NOMO-1 treated with dmso at 0.1 percent for 144 hours (cell line): ENCODE measurements at regions not wholly inside any gene's neighbourhood (a gene's known extent, or its start where the extent isn't known, plus 50 kb on each side); places are given as distances from the start of the nearest gene placed in this dataset.
"Not testable (repeated sequence)": the region's sequence is repeated elsewhere in the genome, so short reads cannot be mapped to it uniquely, and the experiment has no call there.

Source experiments
- DNase-seq: peaks from one replicate; lab custom pipeline; 2025; ENCODE audit not compliant: unreplicated experiment; lab: John Stamatoyannopoulos, UW

DNA sequence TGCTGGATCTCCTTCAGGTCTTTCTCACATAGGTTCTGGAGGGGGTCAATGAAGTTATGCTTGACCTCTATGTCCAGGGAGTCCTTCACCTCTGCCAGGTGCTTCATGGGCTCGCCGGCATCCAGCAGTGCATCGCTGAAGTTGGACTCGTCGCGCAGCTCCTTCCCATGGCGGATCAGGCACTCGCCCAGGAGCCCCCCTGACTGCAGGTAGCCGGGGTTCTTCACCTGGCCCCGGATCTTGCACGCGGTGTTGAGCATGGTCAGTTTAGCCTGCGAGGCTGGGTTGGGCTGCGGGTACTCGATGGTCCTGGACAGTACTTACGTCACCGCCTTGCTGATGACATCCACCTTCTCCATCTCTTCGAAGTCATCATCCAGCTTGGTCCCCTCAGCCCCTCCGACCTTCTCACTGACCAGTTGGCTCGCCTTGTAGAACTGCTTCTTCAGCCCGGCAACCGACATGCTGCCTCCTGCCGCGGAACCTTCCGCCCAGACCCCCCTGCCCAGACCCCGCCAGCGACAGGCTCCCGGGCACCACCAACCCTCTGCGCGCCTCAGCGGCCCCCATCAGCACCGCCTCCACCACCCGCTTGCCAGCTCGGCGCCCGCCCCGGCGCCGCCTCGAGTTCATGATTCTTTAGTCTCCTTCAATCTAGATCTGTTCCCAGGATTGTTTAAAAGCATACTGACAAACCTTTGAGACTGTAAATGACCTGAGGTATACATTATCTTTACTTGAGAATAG is 99.8 kb downstream of the KPNA2 start:
- no peak for DNase-seq

GRCh38 chr17:68141050-68141449 is 105.5 kb downstream of the KPNA2 start:
- DNase-seq = no peak

DNA sequence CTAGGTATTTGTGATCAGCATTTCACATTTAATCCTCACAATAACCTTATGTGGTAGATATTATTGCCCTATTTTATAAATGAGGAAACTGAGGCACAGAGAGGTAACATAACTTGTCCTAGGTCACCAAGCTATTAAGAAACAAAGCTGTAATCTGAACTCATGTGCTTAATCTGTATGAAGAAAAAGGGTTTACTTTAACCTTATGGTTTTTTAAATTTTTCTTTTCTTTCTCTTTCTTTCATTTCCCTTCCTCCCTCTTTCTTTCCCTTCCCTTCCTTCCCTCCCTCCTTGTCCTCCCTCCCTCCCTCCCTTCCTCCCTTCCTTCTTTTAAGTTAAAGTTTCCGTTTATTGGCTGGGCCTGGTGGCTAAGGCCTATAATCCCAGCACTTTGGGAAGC is 105.2 kb upstream of the AMZ2 start:
- no peak for DNase-seq

- no peak for DNase-seq
Measured at GRCh38 chr17:68143425-68143824, 104.4 kb upstream of the AMZ2 start.

GRCh38 chr17:68145088-68145487 is 102.8 kb upstream of the AMZ2 start:
- no peak for DNase-seq

- DNase-seq = no peak
Measured at GRCh38 chr17:68148936-68149335, 98.9 kb upstream of the AMZ2 start.

- DNase-seq = no peak
Measured at GRCh38 chr17:68152161-68152571, 95.7 kb upstream of the AMZ2 start.

GRCh38 chr17:68155692-68156091 is 92.2 kb upstream of the AMZ2 start:
- DNase-seq = no peak

DNA sequence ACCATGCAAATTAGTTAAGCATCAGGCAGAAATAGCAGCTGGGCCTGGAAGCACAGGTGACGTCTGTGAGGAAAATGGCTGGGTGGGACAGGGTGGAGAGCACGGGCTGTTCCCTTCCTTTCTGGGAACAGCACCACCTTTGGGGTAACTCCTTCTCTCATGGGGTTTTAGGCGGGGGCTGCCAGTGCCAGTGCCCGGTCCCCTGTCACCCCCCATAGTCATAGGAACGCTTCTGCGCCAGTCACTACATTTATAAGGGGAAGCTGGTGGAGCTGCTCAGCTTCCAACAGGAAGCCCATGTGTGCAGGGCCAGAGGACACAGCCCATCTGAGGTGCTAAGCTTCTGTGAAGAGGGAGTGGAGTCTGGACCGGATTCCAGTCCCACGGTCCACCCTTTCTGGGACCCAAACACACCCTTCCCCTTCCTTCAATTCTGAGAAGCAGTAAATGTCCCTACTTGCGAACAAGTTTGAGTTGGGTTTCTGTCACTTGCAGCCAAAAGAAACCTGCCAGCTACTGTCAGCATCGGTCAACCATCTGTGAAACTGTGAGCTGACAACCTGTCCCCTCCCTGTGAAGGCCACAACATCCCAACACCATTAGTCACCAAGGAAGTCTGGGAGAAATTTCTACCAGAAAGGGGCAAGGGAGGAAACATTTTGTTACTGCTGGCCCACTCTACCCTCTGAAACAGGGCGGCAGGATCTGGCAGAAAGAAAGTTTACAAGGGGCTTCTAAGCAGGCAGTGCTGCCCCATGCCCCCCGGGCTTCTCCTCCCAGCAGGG is 86.0 kb upstream of the AMZ2 start:
- DNase-seq = no peak

GRCh38 chr17:68168273-68169164 is 79.3 kb upstream of the AMZ2 start:
- DNase-seq = not testable (repeated sequence)

GRCh38 chr17:68169165-68169821 is 78.5 kb upstream of the AMZ2 start:
- not testable (repeated sequence) for DNase-seq

- no peak for DNase-seq
Measured at GRCh38 chr17:68169840-68170239, 78.0 kb upstream of the AMZ2 start.

DNA sequence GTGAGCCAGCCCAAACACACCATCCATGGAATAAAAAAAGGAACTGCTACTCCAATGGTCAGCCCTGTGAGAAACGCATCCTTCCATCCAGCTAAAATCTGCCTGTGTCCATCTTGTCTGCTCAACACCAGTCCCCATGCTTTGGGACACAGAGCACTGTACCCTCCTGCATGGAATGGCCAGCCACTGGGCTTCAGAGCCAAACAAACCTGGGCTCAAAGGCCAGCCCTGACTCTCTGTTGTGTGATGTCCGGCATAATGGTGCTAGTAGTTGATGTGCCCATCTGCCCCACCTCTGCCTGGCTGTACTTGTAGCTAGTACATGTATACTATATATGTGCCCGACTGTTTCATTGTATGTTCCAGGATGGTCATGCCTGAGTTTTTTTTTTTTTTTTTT is 77.6 kb upstream of the AMZ2 start:
- no peak for DNase-seq

DNA sequence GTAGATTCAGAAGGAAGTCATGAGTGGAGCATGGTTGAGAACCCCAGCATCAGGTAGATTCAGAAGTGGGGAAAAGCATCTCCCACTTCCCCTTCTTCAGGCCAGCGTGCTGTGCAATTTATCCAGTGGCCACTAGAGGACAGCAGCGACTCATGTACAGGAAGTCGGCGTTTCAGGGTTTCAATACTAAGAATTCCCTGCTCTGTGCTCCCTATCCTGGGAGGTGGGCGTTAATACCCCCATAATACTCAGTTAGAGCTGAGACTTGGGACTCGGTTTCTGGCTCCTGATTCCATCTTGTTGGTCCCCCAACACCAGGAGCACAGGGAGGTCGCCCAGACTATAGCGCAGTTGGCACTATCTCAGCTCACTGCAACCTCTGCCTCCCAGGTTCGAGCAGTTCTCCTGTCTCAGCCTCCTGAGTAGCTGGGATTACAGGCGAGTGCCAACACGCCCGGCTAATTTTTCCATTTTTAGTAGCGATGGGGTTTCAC is 75.3 kb upstream of the AMZ2 start:
- DNase-seq = no peak

- no peak for DNase-seq
Measured at GRCh38 chr17:68175416-68175815, 72.4 kb upstream of the AMZ2 start.

DNA sequence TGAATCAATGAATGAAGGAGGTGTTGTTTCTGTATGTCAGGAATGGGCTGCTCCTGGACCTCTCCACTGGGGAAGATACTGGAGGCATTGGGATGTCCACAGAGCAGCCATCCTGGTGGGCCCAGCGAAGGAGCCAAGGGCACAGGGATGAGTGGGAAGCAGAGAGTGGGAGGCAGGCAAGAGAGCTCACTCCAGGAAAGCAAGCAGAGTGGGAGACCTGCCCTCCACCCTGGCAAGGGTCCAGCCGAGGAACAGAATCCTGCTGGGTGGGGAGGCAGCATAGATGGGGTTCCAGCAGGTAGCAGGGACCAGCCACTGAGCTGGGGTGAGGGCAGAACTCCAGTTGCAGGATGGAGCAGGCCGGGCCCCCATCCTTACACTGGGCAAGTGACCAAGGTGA is 71.9 kb upstream of the AMZ2 start:
- no peak for DNase-seq

DNA sequence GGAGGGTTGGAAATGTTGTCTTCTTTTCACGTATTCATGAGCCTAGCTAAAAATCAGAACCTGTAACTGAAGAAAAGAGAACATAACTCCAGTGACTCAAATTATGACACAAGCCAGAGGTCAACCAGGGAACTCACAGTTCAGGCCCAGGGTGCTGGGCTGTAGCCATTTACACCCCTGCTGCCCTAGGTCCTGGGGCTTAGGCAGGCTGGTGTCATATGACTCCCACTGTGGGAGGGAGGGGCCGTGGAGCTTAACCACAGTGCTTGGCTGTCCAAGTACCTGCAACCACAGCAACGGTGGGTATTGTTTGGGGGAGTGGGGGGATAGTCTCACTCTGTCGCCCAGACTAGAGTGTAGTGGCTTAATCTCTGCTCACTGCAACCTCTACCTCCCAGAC is 71.1 kb upstream of the AMZ2 start:
- DNase-seq = no peak

DNA sequence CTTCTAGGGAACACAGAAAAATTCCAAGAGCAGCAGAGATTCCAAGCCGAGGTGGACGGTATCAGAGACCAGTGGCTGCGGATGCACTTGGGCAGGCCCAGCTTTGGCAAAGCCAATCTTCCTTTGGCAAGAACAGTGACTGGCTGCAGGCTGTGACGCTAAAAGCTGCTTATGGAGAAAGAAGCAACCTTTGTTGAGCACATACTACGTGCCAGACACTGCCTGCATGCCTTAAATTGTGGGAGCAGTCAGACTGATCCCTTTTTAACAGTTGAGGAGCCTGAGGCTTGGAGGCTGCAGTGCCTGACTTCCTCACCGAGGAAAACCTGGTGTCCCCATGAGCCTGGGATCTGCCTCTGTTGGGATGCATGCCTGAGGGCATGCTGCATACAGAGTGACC is 69.0 kb upstream of the AMZ2 start:
- DNase-seq = no peak

- no peak for DNase-seq
Measured at GRCh38 chr17:68179236-68179925, 68.5 kb upstream of the AMZ2 start.

- DNase-seq = no peak
Measured at GRCh38 chr17:68179926-68180285, 67.9 kb upstream of the AMZ2 start.

DNA sequence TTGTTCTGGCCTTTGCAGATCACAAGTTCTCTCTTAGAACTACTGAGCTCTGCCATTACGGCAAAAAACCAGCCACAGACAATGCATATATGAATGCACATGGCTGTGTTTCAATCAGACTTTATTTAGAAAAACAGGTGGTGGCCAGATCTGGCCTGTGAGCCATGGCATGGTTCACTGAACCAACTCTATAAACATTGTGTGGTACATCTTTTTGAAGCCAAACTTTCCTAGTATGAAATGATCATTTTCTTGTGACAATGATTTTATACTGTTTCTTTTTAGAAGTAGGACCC is 65.9 kb upstream of the AMZ2 start:
- DNase-seq = no peak
